Endothelial cell of umbilical vein (primary cell): ENCODE measurements at regions not wholly inside any gene's neighbourhood (a gene's known extent, or its start where the extent isn't known, plus 50 kb on each side); places are given as distances from the start of the nearest gene placed in this dataset.

Source experiments
- BruUV-seq: library from RNA; stranded (reverse); fragments of 400-500 nt; replicated peaks from 2 replicates; lab custom pipeline; 2021; lab: Mats Ljungman, UMichigan
- CTCF ChIA-PET: fragments of 300-600, 350-600 bp; sonication (Branson Sonifier 250); formaldehyde crosslinking; loops from one replicate; lab custom pipeline; 2021; ENCODE audit warnings: antibody characterized with exemption, inconsistent platforms; lab: Charles Lee
- POLR2A ChIA-PET: fragments of 300-600, 350-600 bp; sonication (Branson Sonifier 250); formaldehyde crosslinking; loops from one replicate; lab custom pipeline; 2021; ENCODE audit warnings: antibody characterized with exemption, inconsistent platforms; lab: Charles Lee
- DNase-seq: peaks from one replicate; pipeline ENCODE4 v3.0.0-alpha.2; 2011; ENCODE audit warnings: low read depth, low spot score
- FAIRE-seq: peaks from 2 replicates; lab custom pipeline; 2011; peaks lifted over from hg19 to GRCh38; lab: Jason Lieb, UNC
- H2AFZ ChIP-seq: 2 replicates; pipeline ENCODE4 v1.6.0; 2012; ENCODE audit warnings: low read depth, low read length, control low read depth, inconsistent platforms
- H3K27ac ChIP-seq: 2 replicates; pipeline ENCODE4 v1.5.1; 2011; ENCODE audit warnings: low read depth, mild to moderate bottlenecking, control low read depth, low read length, moderate library complexity; ENCODE audit not compliant: insufficient read depth
- H3K27me3 ChIP-seq, 2 experiments: 2 replicates each; pipeline versions ENCODE4 v1.6.0 to v1.6.1; 2011; ENCODE audit warnings: low read length in 2 of 2, mixed read lengths in 1 of 2; ENCODE audit not compliant: control insufficient read depth in 2 of 2, insufficient read depth in 2 of 2
- H3K36me3 ChIP-seq, 2 experiments: 2 replicates in 1 of 2; 3 replicates in 1 of 2; pipeline ENCODE4 v1.5.1; 2011; ENCODE audit warnings: low read length in 2 of 2, mild to moderate bottlenecking in 1 of 2, moderate library complexity in 1 of 2; ENCODE audit not compliant: control insufficient read depth in 2 of 2, insufficient read depth in 2 of 2; ENCODE audit errors: extremely low read depth in 1 of 2
- H3K4me1 ChIP-seq: 3 replicates; pipeline ENCODE4 v1.5.1; 2011; ENCODE audit warnings: mild to moderate bottlenecking, low read length; ENCODE audit not compliant: control insufficient read depth, insufficient read depth; ENCODE audit errors: extremely low read depth
- H3K4me2 ChIP-seq: 2 replicates; pipeline ENCODE4 v1.6.1; 2011; ENCODE audit warnings: low read length, control low read depth, mixed read lengths; ENCODE audit not compliant: insufficient read depth
- H3K4me3 ChIP-seq, 3 experiments: fragments of 200-600 bp in 1 of 3; sonication (generic), shearing (Covaris generic) in 1 of 3; replicated peaks in 1 of 3; 2 replicates each; pipeline ENCODE4 v1.5.1; 2011 to 2016; ENCODE audit warnings: control low read depth in 3 of 3, low read length in 3 of 3, mild to moderate bottlenecking in 2 of 3, inconsistent platforms in 1 of 3, low read depth in 1 of 3, moderate library complexity in 1 of 3; ENCODE audit not compliant: insufficient read depth in 1 of 3
- H3K79me2 ChIP-seq: 2 replicates; pipeline ENCODE4 v1.6.0; 2012; ENCODE audit warnings: low read length, inconsistent platforms; ENCODE audit not compliant: control insufficient read depth, insufficient read depth
- H3K9ac ChIP-seq: replicated peaks from 2 replicates; pipeline ENCODE3; 2011; ENCODE audit warnings: low read length, control low read depth; ENCODE audit not compliant: insufficient read depth; ENCODE audit errors: extremely low read depth
- H3K9me1 ChIP-seq: replicated peaks from 3 replicates; pipeline ENCODE4 v1.6.0; 2011; ENCODE audit warnings: mild to moderate bottlenecking, low read length; ENCODE audit not compliant: control insufficient read depth, insufficient read depth; ENCODE audit errors: extremely low read depth
- H3K9me3 ChIP-seq: replicated peaks from 2 replicates; pipeline ENCODE4 v1.5.1; 2012; ENCODE audit warnings: low read length, inconsistent platforms; ENCODE audit not compliant: control insufficient read depth, insufficient read depth
- H4K20me1 ChIP-seq: replicated peaks from 2 replicates; pipeline ENCODE3; 2011; ENCODE audit warnings: mild to moderate bottlenecking, low read length; ENCODE audit not compliant: control insufficient read depth, insufficient read depth; ENCODE audit errors: extremely low read depth
- CTCF ChIP-seq, 2 donors: IDR thresholded peaks; 1 replicate in 1 of 2; 2 replicates in 1 of 2; pipeline ENCODE4 v1.5.1; 2011; ENCODE audit warnings: low read length in 2 of 2, mild to moderate bottlenecking in 2 of 2, moderate library complexity in 2 of 2, control low read depth in 1 of 2, inconsistent platforms in 1 of 2, low read depth in 1 of 2; ENCODE audit not compliant: insufficient read depth in 1 of 2; ENCODE audit errors: extremely low read depth in 1 of 2
- EZH2 ChIP-seq: IDR thresholded peaks from 2 replicates; pipeline ENCODE4 v1.6.1; 2012; ENCODE audit warnings: borderline replicate concordance, low read depth, mild to moderate bottlenecking, moderate library complexity, low read length, inconsistent platforms; ENCODE audit not compliant: severe bottlenecking
- FOS ChIP-seq: IDR thresholded peaks from 2 replicates; pipeline ENCODE4 v1.6.1; 2011; ENCODE audit warnings: mild to moderate bottlenecking, low read length, moderate library complexity, borderline replicate concordance; ENCODE audit not compliant: insufficient read depth
- GATA2 ChIP-seq: IDR thresholded peaks from 2 replicates; pipeline ENCODE4 v1.7.0; 2011; ENCODE audit warnings: low read depth, mild to moderate bottlenecking, moderate library complexity, mixed read lengths, low read length; ENCODE audit not compliant: insufficient read length, insufficient read depth
- JUN ChIP-seq: IDR thresholded peaks from 2 replicates; pipeline ENCODE4 v1.6.1; 2011; ENCODE audit warnings: borderline replicate concordance, low read depth; ENCODE audit not compliant: insufficient read length, insufficient read depth
- MYC ChIP-seq: IDR thresholded peaks from one replicate; pipeline ENCODE4 v1.6.1; 2011; ENCODE audit warnings: mild to moderate bottlenecking, low read depth, low read length
- POLR2A ChIP-seq: IDR thresholded peaks from 2 replicates; pipeline ENCODE4 v1.6.1; 2012; ENCODE audit warnings: low read depth, mild to moderate bottlenecking, control low read depth, low read length
- POLR2AphosphoS5 ChIP-seq: IDR thresholded peaks from 2 replicates; pipeline ENCODE4 v1.6.1; 2012; ENCODE audit warnings: low read depth, mild to moderate bottlenecking, control low read depth, low read length, moderate library complexity; ENCODE audit not compliant: insufficient read depth
- dilution Hi-C: fragments of 300-500 bp; cut with MboI; formaldehyde crosslinking; loops from one replicate; pipeline ENCODE4 v1.15.0; 2019; ENCODE audit warnings: low sequenced_read_pairs; ENCODE audit not compliant: extremely low pct_ligation_motif_present
- intact Hi-C: fragments of 100-400 bp; cut with micrococcal nuclease; formaldehyde crosslinking; loops from one replicate; pipeline ENCODE4 v1.10.0; 2022
- TF ChIP-seq, protein P1 (sequence below): IDR thresholded peaks from 2 replicates; pipeline ENCODE4 v1.6.1; 2011; ENCODE audit not compliant: insufficient read depth, insufficient read length

DNA sequence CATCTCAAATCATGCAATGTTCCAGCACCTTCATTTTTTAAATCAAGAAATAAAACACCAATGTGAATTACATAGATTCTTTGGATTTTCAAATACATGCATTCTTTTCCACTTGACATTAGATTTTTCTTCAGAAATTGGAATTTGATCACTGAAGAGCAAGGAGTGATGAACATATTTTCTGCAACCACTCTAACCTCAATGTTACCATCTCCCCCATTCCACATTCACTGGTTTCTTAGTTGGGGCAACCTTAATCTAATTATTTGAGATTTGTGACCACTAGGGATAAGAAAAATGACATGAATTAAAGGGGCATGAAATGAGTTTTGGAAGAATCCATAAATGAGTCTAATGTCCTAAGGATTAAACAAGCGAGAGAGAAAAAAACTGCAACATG lies 168.7 kb upstream of the NR5A2 start:
- dilution Hi-C loops = no loop called here
- TF ChIP-seq POLR2A (no peak), FOS (no peak), POLR2AphosphoS5 (no peak), MYC (no peak), JUN (no peak), GATA2 (no peak), CTCF (IDR thresholded peaks at IDR 0.05; ENCODE audit: extremely low read depth in 1 of 2, insufficient read depth in 1 of 2, low read depth in 1 of 2, low read length in 2 of 2) (no peak), EZH2 (no peak)
- TF ChIP-seq, protein P1, sequence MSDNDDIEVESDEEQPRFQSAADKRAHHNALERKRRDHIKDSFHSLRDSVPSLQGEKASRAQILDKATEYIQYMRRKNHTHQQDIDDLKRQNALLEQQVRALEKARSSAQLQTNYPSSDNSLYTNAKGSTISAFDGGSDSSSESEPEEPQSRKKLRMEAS = no peak
- CTCF ChIA-PET = interaction anchor here (0.8 to 1.2 kb wide), 3 partner anchors 168 to 172 kb away, joined by 3 to 6 read pairs (median 3); no protein-coding TSS in a partner anchor
- BruUV-seq = no TSS peak
- no peak for FAIRE-seq
- no peaks in the 10 kb centered on the region for H4K20me1 ChIP-seq
- no peak for DNase-seq
- no peak overlapping the region for H3K4me3 ChIP-seq
- intact Hi-C loops = loop anchor here (1.0 to 10.0 kb wide), 14 partner anchors 75 to 922 kb away; no protein-coding TSS in a partner anchor
- peak overlapping the region; percentile 31 for H3K27ac ChIP-seq
- POLR2A ChIA-PET = interaction anchor here (1.6 kb wide), 1 partner anchor 167 kb away, joined by 6 read pairs; no protein-coding TSS in a partner anchor
- H3K27me3 ChIP-seq = no peaks in the 10 kb centered on the region
- no peaks in the 10 kb centered on the region for H3K9me3 ChIP-seq
- no peaks in the 10 kb centered on the region for H3K79me2 ChIP-seq
- H2AFZ ChIP-seq = peak overlapping the region; percentile 22
- H3K4me2 ChIP-seq = peak overlapping the region; percentile 56
- H3K9me1 ChIP-seq = no peaks in the 10 kb centered on the region
- peaks cover 42% of the 10 kb centered on the region for H3K4me1 ChIP-seq
- H3K36me3 ChIP-seq = no peaks in the 10 kb centered on the region
- H3K9ac ChIP-seq = peak overlapping the region; percentile 76
